IPS-18c (cell line): ENCODE measurements at regions not wholly inside any gene's neighbourhood (a gene's known extent, or its start where the extent isn't known, plus 50 kb on each side); places are given as distances from the start of the nearest gene placed in this dataset.
"Not testable (repeated sequence)": the region's sequence is repeated elsewhere in the genome, so short reads cannot be mapped to it uniquely, and the experiment has no call there.

Source experiments
- H3K4me3 ChIP-seq: 2 replicates; pipeline ENCODE4 v1.7.0; 2013; ENCODE audit warnings: low read depth, mild to moderate bottlenecking, low read length, moderate library complexity; ENCODE audit not compliant: insufficient read depth
- H3K9me3 ChIP-seq: one replicate; pipeline ENCODE4 v1.6.1; 2013; ENCODE audit warnings: mild to moderate bottlenecking, low read length, moderate library complexity; ENCODE audit not compliant: control insufficient read depth, insufficient read depth

DNA sequence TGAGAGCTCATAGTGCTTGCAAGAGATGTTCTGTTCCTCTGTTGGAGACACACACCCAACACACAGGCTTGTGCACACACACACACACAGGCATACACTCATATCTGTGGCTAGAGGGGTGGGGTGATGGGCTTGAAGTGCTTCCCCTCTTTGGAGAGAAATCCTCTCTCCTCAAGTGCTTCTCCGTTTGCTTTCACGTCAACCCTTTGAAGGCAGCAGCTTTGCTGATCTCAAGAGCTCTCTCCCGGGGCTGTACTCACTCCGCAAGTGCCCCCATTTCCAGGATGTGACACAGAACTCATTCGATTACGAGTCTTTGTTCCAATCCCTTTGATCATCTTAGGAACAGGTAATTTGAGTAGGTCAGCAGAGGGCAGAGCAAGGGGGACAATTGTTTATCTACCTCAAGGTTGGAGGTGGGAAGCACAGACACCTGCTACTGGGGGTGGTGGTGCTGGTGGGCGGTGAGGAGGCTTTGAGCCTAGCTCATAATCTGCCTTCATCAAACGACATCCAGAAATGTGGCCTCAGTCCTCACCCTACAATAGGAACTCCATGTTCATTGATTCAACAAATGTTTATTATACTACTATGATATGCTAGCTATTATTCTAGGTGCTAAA is 529.8 kb upstream of the CADM1 start:
- H3K4me3 ChIP-seq = no peak overlapping the region
- no peaks in the 10 kb centered on the region for H3K9me3 ChIP-seq

DNA sequence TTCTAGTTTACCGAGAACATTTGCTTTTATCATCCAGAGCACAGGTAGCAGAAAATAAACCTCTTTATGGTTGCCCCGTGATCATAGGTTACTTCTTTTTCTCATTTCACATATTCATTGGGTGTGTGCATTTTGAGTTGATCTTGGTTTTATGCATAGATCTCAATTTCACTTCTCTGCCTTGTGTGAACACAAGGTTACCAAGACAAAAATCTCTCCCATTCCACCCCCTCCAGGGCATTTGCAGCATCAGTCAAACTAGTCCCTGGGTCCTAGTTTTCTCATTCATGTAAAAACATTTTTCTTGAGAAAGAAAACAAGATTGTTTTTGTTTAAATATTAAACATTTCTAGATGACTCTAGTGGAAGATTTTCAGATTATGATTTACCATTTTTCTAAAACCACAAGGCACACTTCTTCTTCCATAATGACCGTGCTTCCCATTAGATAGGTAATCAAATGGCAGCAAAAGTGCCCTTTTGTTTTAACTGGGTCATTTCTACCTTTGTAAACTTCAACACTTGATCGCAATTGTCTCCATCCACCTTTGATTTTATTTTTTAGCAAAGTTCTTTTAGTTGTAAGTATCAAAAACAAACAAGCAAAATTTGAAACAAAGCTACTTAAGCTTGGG is 526.6 kb upstream of the CADM1 start:
- no peaks in the 10 kb centered on the region for H3K9me3 ChIP-seq

DNA sequence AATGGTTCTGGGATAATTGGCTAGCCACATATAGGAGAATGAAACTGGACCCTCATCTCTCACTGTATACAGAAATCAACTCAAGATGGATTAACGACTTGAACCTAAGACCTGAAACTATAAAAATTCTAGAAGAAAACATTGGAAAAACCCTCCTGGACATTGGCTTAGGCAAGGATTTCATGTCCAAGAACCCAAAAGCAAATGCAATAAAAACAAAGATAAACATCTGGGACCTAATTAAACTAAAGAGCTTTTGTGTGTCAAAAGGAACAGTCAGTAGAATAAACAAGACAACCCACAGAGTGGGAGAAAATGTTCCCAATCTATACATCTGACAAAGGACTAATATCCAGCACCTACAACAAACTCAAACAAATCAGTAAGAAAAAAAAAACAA is 524.3 kb upstream of the CADM1 start:
- H3K9me3 ChIP-seq, H3K4me3 ChIP-seq: not testable (repeated sequence)

More for the DNA sequence above, 526.6 kb upstream of the CADM1 start:
- no peak overlapping the region for H3K4me3 ChIP-seq

- H3K9me3 ChIP-seq = no peaks in the 10 kb centered on the region
- H3K4me3 ChIP-seq = no peak overlapping the region
Observed at GRCh38 chr11:115999437-115999836, 495.2 kb upstream of the CADM1 start.

- Histone ChIP-seq H3K9me3 (no peaks in the 10 kb centered on the region), H3K4me3 (no peak overlapping the region)
Observed at GRCh38 chr11:115996808-115997188, 492.6 kb upstream of the CADM1 start.

DNA sequence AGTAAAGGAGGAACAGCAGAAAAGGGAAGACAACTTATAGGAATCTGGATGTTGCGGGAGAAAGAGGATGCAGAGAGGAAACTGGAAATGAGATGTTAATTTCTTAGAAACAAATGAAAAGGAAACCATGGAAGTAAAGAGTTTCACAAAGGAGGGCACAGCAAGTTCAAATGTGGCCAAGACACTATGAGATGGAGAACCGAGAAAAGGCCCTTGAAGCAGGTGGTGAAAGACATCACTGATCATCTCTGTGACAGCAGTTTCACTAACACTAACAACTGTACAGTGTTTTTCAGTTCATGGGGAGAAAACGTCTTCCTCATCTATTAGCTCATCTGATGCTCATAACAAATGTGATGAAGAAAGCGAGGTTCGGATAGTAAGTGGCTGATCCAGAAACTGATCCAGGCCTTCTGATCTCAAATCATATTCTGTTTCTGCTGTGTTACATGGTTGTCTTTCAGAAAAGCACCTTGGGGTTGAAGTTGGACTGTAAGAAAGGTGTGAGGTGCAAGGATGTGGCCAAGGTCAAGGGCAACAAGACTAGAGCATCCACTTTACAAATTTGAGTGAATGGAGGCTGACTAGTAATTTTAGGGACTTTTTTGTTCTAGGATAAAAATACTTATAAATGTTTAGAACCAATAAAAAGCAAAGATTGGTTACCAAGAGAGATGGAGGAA is 492.1 kb upstream of the CADM1 start:
- Histone ChIP-seq H3K9me3 (no peaks in the 10 kb centered on the region), H3K4me3 (no peak overlapping the region)

DNA sequence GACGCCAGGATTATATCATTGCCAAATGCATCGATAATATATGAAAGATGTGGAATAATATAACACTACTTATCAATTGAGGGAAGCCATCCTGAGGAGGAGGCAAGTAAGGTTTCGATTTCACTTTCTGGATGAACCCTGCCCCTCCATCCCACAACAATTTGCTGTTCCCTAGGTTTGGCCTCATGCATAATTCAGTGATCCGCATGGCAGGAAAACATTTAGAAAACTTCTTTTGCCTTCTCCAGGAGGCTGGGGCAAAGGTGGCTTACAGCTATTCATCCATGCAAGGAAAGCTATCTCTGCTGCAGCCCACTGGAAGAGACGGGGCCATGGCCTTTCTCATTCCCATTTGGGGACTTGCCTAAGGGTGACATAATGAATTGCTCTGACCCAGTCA is 489.4 kb upstream of the CADM1 start:
- Histone ChIP-seq H3K4me3 (no peak overlapping the region), H3K9me3 (no peaks in the 10 kb centered on the region)

DNA sequence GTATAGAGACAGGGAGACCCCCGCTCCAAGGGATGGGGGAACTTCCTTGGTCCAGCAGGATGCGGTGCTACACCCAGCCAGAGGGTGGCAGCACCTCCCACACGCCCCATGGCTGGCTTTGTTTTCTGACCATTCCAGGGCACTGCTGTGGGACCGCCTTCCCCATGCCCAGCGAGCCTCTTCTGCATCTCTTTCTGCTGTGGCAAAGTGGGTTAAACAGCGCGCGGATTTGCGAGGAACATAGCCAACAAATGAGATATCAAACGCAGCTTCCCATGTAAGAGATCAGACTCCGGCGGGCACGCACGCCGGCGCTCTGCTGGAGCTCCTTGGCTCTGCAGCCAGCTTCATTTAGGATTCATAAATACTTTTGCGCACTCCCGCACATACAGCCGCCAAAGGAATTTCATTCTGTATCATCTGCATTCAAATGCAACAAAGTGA is 485.8 kb upstream of the CADM1 start:
- Histone ChIP-seq H3K4me3 (no peak overlapping the region; the same call in 1 of the 2 replicates), H3K9me3 (no peaks in the 10 kb centered on the region)

DNA sequence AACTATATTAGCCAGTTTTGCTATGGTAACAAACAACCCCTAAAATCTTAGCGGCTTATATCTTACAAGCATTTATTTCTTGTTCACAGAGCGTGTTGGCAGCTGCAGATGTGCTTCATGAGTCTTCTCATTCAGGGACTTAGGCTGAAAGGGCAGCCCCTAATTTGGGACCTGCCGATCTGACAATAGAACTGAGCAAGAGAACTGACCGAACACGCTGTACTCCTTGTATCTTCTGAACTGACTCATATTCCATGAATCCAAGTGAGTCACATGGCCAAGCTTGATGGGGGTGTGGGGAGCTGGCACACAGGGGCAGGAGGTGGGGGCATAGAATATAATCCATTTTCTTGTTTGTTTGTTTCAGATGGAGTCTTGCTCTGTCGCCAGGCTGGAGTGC is 481.7 kb upstream of the CADM1 start:
- no peaks in the 10 kb centered on the region for H3K9me3 ChIP-seq
- H3K4me3 ChIP-seq = no peak overlapping the region

DNA sequence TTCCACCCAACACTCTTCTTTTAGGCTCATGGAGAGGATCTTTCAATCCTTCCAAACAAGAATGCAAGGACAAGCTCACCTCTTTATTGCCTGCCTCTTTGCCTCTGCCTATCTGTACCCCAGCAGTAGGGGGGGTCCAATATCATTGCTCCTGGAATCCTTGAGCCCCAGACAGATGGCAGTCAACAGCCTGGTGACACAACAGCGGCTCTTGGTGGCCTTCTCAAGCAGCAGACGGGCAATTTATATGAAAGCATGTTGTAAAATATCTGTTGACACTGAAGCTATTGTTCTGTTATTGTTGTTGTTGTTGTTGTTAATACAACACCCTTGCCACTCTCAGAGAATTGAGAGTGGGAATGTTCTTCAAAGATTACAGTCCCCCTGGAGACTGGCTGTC is 480.0 kb upstream of the CADM1 start:
- Histone ChIP-seq H3K4me3 (no peak overlapping the region), H3K9me3 (no peaks in the 10 kb centered on the region)

DNA sequence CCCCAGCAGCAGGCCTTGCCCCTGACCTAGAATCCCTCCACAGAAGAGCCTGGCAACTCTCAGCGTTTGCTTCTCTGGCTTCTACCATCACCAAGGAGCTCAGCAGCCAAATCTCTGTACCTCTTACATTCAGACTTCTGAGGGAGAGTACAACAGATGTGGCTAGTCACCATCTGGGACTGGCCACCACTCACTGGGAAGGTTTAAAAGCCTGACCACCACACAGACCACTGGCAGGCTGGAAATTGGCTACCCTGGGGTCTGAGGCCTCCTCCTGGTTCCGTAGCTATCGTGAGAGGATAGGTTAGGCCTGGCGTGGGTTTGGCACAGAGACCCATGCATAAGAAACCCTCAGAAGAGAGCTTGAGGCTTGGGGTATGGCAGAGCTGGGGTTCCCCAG is 478.5 kb upstream of the CADM1 start:
- no peak overlapping the region for H3K4me3 ChIP-seq

GRCh38 chr11:115981814-115982471 is 477.7 kb upstream of the CADM1 start:
- no peak overlapping the region for H3K4me3 ChIP-seq
- H3K9me3 ChIP-seq = no peaks in the 10 kb centered on the region

More for the DNA sequence above, 478.5 kb upstream of the CADM1 start:
- H3K9me3 ChIP-seq = no peaks in the 10 kb centered on the region

DNA sequence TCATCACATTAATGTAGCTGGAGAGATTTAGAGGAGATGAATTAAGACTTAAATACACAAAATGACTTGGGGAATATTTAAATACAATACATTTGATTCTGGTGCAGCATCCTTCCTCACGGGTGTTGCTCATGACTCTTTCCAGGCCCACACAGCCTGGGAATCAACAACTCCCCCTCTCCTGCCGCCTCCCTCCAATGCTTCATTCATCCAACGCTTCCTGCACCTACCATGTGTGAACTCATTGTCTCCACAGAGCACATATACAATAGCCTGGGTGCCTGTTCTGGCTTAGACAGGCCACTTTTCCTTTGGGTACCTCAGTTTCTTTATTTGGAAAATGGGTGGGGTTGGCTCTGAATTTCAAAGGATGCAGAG is 476.9 kb upstream of the CADM1 start:
- no peak overlapping the region for H3K4me3 ChIP-seq
- no peaks in the 10 kb centered on the region for H3K9me3 ChIP-seq

DNA sequence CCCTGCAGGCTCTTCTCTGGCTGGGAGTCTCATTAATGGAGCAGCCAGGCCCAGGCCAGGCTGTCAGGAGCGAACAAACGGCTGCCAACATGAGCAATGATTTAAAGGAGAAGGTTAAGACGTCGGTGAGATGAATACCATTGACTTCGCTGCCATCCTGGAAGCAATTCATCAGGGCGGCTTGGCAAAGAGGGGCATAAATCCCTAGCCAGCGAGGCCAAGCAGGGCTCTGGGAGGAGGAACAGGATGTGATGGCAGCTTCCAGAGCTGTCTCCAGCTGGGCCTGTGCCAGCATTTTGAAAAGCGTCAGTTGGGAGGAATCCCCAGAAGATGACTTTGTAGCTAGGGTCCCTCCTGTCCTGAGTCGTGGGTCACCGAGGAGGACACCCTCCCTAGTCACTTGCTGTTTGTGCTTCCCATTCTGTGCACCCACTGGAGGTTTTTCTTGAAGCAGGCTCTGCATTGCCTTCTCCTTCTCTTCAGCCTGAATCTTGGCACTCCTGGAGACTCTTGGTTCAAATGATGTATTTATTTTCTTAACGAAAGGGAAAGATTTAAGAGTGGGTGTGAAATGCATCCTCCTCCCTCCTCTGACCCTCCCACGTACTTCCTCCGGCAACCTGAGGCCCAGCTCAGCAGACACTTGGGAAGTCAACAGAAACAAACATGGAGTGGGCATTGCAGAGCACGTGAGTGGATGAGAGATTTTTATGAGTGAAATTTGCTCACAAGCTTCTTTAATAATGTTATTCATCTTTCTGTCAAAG is 476.3 kb upstream of the CADM1 start:
- no peak overlapping the region for H3K4me3 ChIP-seq
- no peaks in the 10 kb centered on the region for H3K9me3 ChIP-seq

DNA sequence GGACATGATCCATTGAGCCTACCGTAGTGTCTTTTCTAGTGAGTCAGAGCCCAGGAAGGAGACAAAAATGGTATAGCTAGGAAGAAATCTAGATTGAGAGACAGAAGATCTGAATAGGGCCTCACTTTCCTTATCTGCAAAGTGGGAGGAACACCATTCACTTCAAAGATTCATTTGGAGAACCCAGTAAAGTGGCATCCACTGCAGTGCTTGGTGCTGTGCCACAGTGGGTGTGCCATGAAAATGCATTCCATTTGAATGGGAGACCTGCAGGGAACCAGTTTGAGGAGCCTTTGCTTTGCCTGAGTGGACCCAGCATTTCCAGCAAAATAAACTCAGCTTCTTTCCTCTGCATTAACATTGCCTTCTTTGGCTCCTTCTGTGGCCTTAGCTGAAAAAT is 470.5 kb upstream of the CADM1 start:
- H3K4me3 ChIP-seq = no peak overlapping the region; the same call in 1 of the 2 replicates
- no peaks in the 10 kb centered on the region for H3K9me3 ChIP-seq

GRCh38 chr11:115967203-115967602 is 463.0 kb upstream of the CADM1 start:
- H3K4me3 ChIP-seq = not testable (repeated sequence)

GRCh38 chr11:115965767-115966504 is 461.7 kb upstream of the CADM1 start:
- H3K4me3 ChIP-seq = no peak overlapping the region
- H3K9me3 ChIP-seq = no peaks in the 10 kb centered on the region

More at GRCh38 chr11:115967203-115967602, 463.0 kb upstream of the CADM1 start:
- not testable (repeated sequence) for H3K9me3 ChIP-seq
